GM19023 (cell line): ENCODE measurements at regions not wholly inside any gene's neighbourhood (a gene's known extent, or its start where the extent isn't known, plus 50 kb on each side); places are given as distances from the start of the nearest gene placed in this dataset.
"Not testable (repeated sequence)": the region's sequence is repeated elsewhere in the genome, so short reads cannot be mapped to it uniquely, and the experiment has no call there.

Source experiments
- ATAC-seq: cut with Tn5 transposase; IDR thresholded peaks from one replicate; pipeline ENCODE4 v1.9.1; 2021; ENCODE audit warnings: mild to moderate bottlenecking, moderate library complexity; ENCODE audit not compliant: unreplicated experiment

- ATAC-seq, result no peak
Measured at GRCh38 chr6:90375681-90376439, 79.2 kb upstream of the BACH2 start.

- ATAC-seq, result no peak
Measured at GRCh38 chr6:90374201-90374600, 77.6 kb upstream of the BACH2 start.

GRCh38 chr6:90372885-90373284 lies 76.2 kb upstream of the BACH2 start:
- no peak for ATAC-seq

GRCh38 chr6:90372450-90372849 lies 75.8 kb upstream of the BACH2 start:
- no peak for ATAC-seq

GRCh38 chr6:90370493-90370959 lies 73.9 kb upstream of the BACH2 start:
- no peak for ATAC-seq

GRCh38 chr6:90369651-90370050 lies 73.0 kb upstream of the BACH2 start:
- ATAC-seq, result no peak

- ATAC-seq, result peak; percentile 100
Measured at GRCh38 chr6:90369024-90369519, 72.4 kb upstream of the BACH2 start.

- ATAC-seq, result no peak
Measured at GRCh38 chr6:90368601-90369000, 72.0 kb upstream of the BACH2 start.

GRCh38 chr6:90368001-90368400 lies 71.4 kb upstream of the BACH2 start:
- ATAC-seq, result no peak

GRCh38 chr6:90365565-90366219 lies 69.0 kb upstream of the BACH2 start:
- ATAC-seq, result no peak

- ATAC-seq, result no peak
Measured at GRCh38 chr6:90365002-90365401, 68.4 kb upstream of the BACH2 start.

GRCh38 chr6:90364286-90364685 lies 67.6 kb upstream of the BACH2 start:
- no peak for ATAC-seq

- no peak for ATAC-seq
Measured at GRCh38 chr6:90362318-90362717, 65.7 kb upstream of the BACH2 start.

- no peak for ATAC-seq
Measured at GRCh38 chr6:90361174-90361573, 64.5 kb upstream of the BACH2 start.

GRCh38 chr6:90358036-90358770 lies 61.6 kb upstream of the BACH2 start:
- ATAC-seq, result not testable (repeated sequence)

GRCh38 chr6:90356012-90356421 lies 59.4 kb upstream of the BACH2 start:
- ATAC-seq, result no peak

- ATAC-seq, result no peak
Measured at GRCh38 chr6:90354961-90355360, 58.3 kb upstream of the BACH2 start.

- no peak for ATAC-seq
Measured at GRCh38 chr6:90351696-90352095, 55.1 kb upstream of the BACH2 start.

GRCh38 chr6:90350689-90351554 lies 54.3 kb upstream of the BACH2 start:
- no peak for ATAC-seq

GRCh38 chr6:90347411-90347851 lies 50.8 kb upstream of the BACH2 start:
- no peak for ATAC-seq

GRCh38 chr6:90346729-90347128 lies 50.1 kb upstream of the BACH2 start:
- no peak for ATAC-seq
